HG03457 (cell line): ENCODE measurements at regions not wholly inside any gene's neighbourhood (a gene's known extent, or its start where the extent isn't known, plus 50 kb on each side); places are given as distances from the start of the nearest gene placed in this dataset.

Experiments used
- ATAC-seq: cut with Tn5 transposase; IDR thresholded peaks from one replicate; pipeline ENCODE4 v1.9.1; 2021; ENCODE audit warnings: moderate number of reproducible peaks; ENCODE audit not compliant: unreplicated experiment

- no peak for ATAC-seq
Observed at GRCh38 chr1:239593527-239593926, 207.2 kb downstream of the CHRM3 start.

GRCh38 chr1:239600588-239600987 lies 214.2 kb downstream of the CHRM3 start:
- no peak for ATAC-seq

GRCh38 chr1:239601108-239601507 lies 214.7 kb downstream of the CHRM3 start:
- no peak for ATAC-seq

GRCh38 chr1:239603530-239603929 lies 217.2 kb downstream of the CHRM3 start:
- no peak for ATAC-seq

- no peak for ATAC-seq
Observed at GRCh38 chr1:239606850-239607400, 220.6 kb downstream of the CHRM3 start.

- no peak for ATAC-seq
Observed at GRCh38 chr1:239608469-239608868, 222.1 kb downstream of the CHRM3 start.

GRCh38 chr1:239612379-239612778 lies 226.0 kb downstream of the CHRM3 start:
- ATAC-seq = no peak

GRCh38 chr1:239616673-239617072 lies 230.3 kb downstream of the CHRM3 start:
- no peak for ATAC-seq

- ATAC-seq = no peak
Observed at GRCh38 chr1:239617259-239617658, 230.9 kb downstream of the CHRM3 start.

GRCh38 chr1:239617731-239618130 lies 231.4 kb downstream of the CHRM3 start:
- no peak for ATAC-seq

GRCh38 chr1:239619190-239619589 lies 232.8 kb downstream of the CHRM3 start:
- no peak for ATAC-seq

- ATAC-seq = no peak
Observed at GRCh38 chr1:239630767-239631166, 244.4 kb downstream of the CHRM3 start.

- no peak for ATAC-seq
Observed at GRCh38 chr1:239633432-239633831, 247.1 kb downstream of the CHRM3 start.

- no peak for ATAC-seq
Observed at GRCh38 chr1:239635276-239635675, 248.9 kb downstream of the CHRM3 start.

- no peak for ATAC-seq
Observed at GRCh38 chr1:239636347-239636746, 250.0 kb downstream of the CHRM3 start.

GRCh38 chr1:239644604-239645003 lies 258.2 kb downstream of the CHRM3 start:
- no peak for ATAC-seq

- no peak for ATAC-seq
Observed at GRCh38 chr1:239647045-239647444, 260.7 kb downstream of the CHRM3 start.

- ATAC-seq = no peak
Observed at GRCh38 chr1:239647964-239648632, 261.7 kb downstream of the CHRM3 start.

GRCh38 chr1:239655023-239655422 lies 268.7 kb downstream of the CHRM3 start:
- no peak for ATAC-seq

- no peak for ATAC-seq
Observed at GRCh38 chr1:239657291-239657690, 270.9 kb downstream of the CHRM3 start.

- no peak for ATAC-seq
Observed at GRCh38 chr1:239662950-239663349, 276.6 kb downstream of the CHRM3 start.

- no peak for ATAC-seq
Observed at GRCh38 chr1:239672256-239672655, 285.9 kb downstream of the CHRM3 start.

- no peak for ATAC-seq
Observed at GRCh38 chr1:239675735-239676134, 289.4 kb downstream of the CHRM3 start.
